Caco-2 (cell line): ENCODE measurements at regions not wholly inside any gene's neighbourhood (a gene's known extent, or its start where the extent isn't known, plus 50 kb on each side); places are given as distances from the start of the nearest gene placed in this dataset.

Experiments used
- BruUV-seq: library from RNA; stranded (reverse); fragments of 400-500 nt; replicated peaks from 2 replicates; lab custom pipeline; 2021; lab: Mats Ljungman, UMichigan
- CTCF ChIA-PET: fragments of 300-600 bp; sonication (Branson Sonifier 250); formaldehyde crosslinking; loops from one replicate; lab custom pipeline; 2022; ENCODE audit warnings: antibody characterized with exemption; lab: Charles Lee
- POLR2A ChIA-PET: fragments of 300-600 bp; sonication (Branson Sonifier 250); formaldehyde crosslinking; loops from one replicate; lab custom pipeline; 2022; ENCODE audit warnings: antibody characterized with exemption; lab: Charles Lee
- DNase-seq, 2 experiments: peaks; one replicate each; pipeline versions ENCODE4 v3.0.0 to v3.0.0-alpha.2; 2020 to 2022
- H3K27me3 ChIP-seq: replicated peaks from 2 replicates; pipeline ENCODE4 v1.6.0; 2011; ENCODE audit warnings: low read length; ENCODE audit not compliant: control insufficient read depth, insufficient read depth
- H3K36me3 ChIP-seq: 2 replicates; pipeline ENCODE4 v1.5.1; 2011; ENCODE audit warnings: low read length; ENCODE audit not compliant: control insufficient read depth, insufficient read depth
- H3K4me1 ChIP-seq: fragments of 250-450 bp; sonication (Bioruptor Pico); 2 replicates; pipeline ENCODE4 v1.5.1; 2020; ENCODE audit warnings: mild to moderate bottlenecking
- H3K4me3 ChIP-seq: 2 replicates; pipeline ENCODE4 v1.5.1; 2011; ENCODE audit warnings: low read depth, mild to moderate bottlenecking, control low read depth, low read length
- H3K9me3 ChIP-seq: fragments of 250-450 bp; sonication (Bioruptor Pico); 2 replicates; pipeline ENCODE4 v1.5.1; 2020; ENCODE audit warnings: mild to moderate bottlenecking, moderate library complexity
- H3K27ac Mint-ChIP-seq: one replicate; pipeline ENCODE4 v1.8.0; 2022; ENCODE audit warnings: mixed read lengths; ENCODE audit not compliant: unreplicated experiment
- H3K27me3 Mint-ChIP-seq: one replicate; pipeline ENCODE4 v1.8.0; 2022; ENCODE audit warnings: mixed read lengths; ENCODE audit not compliant: insufficient read depth, unreplicated experiment
- H3K36me3 Mint-ChIP-seq: one replicate; pipeline ENCODE4 v1.8.0; 2022; ENCODE audit warnings: mild to moderate bottlenecking, mixed read lengths; ENCODE audit not compliant: insufficient read depth, unreplicated experiment
- H3K4me1 Mint-ChIP-seq: one replicate; pipeline ENCODE4 v1.8.0; 2022; ENCODE audit warnings: low read depth, mixed read lengths; ENCODE audit not compliant: unreplicated experiment
- H3K4me3 Mint-ChIP-seq: one replicate; pipeline ENCODE4 v1.8.0; 2022; ENCODE audit warnings: mild to moderate bottlenecking, moderate library complexity, mixed read lengths; ENCODE audit not compliant: unreplicated experiment
- H3K9me3 Mint-ChIP-seq: one replicate; pipeline ENCODE4 v1.8.0; 2022; ENCODE audit warnings: mixed read lengths; ENCODE audit not compliant: unreplicated experiment
- intact Hi-C: fragments of 100-400 bp; cut with micrococcal nuclease; formaldehyde crosslinking; loops from one replicate; pipeline ENCODE4 v1.10.0; 2022; ENCODE audit not compliant: unreplicated experiment
- TF ChIP-seq, protein P1 (sequence below), 2 experiments: fragments of 200-600 bp in 1 of 2; IDR thresholded peaks; 1 replicate in 1 of 2; 2 replicates in 1 of 2; pipeline versions ENCODE4 v1.5.1 to v1.8.0; 2011 to 2022; ENCODE audit warnings: antibody characterized with exemption in 1 of 2, control low read depth in 1 of 2, inconsistent platforms in 1 of 2, low read depth in 1 of 2, low read length in 1 of 2, mild to moderate bottlenecking in 1 of 2, moderate library complexity in 1 of 2; ENCODE audit not compliant: insufficient read depth in 1 of 2, severe bottlenecking in 1 of 2, unreplicated experiment in 1 of 2

DNA sequence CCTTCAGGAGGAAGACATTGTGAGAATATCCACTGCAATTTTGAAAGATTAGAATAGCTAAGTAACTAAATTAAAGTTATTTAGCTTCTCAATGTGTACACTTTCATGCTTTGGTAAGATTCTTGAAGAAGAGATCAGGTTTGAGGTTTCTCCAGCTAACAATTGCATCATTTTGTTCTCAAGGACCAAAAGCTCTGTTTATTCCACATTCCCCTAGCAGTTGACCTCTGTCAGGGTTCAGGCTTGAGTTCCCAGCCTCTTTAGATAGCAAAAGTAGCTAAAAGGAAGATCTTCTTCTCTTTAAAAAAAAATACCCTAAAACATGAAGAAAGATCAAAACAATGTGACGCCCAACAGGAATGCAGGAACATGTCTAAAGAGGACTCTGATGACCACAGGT, 179.4 kb upstream of the IGFBP3 start:
- no peaks in the 10 kb centered on the region for H3K36me3 ChIP-seq
- POLR2A ChIA-PET = no interaction called here
- Mint-ChIP-seq H3K27me3 (no peaks in the 10 kb centered on the region), H3K27ac (no peak overlapping the region), H3K4me1 (no peaks in the 10 kb centered on the region), H3K36me3 (no peaks in the 10 kb centered on the region), H3K4me3 (no peak overlapping the region), H3K9me3 (no peaks in the 10 kb centered on the region)
- H3K27me3 ChIP-seq = no peaks in the 10 kb centered on the region
- no peaks in the 10 kb centered on the region for H3K4me1 ChIP-seq
- no peak for DNase-seq
- no TSS peak for BruUV-seq
- 0 out of 2 replicates have a peak, but pooled peaks cover 2% of the 10 kb centered on the region for H3K9me3 ChIP-seq
- intact Hi-C loops = no loop called here
- H3K4me3 ChIP-seq = no peak overlapping the region
- CTCF ChIA-PET = no interaction called here
- TF ChIP-seq, protein P1, sequence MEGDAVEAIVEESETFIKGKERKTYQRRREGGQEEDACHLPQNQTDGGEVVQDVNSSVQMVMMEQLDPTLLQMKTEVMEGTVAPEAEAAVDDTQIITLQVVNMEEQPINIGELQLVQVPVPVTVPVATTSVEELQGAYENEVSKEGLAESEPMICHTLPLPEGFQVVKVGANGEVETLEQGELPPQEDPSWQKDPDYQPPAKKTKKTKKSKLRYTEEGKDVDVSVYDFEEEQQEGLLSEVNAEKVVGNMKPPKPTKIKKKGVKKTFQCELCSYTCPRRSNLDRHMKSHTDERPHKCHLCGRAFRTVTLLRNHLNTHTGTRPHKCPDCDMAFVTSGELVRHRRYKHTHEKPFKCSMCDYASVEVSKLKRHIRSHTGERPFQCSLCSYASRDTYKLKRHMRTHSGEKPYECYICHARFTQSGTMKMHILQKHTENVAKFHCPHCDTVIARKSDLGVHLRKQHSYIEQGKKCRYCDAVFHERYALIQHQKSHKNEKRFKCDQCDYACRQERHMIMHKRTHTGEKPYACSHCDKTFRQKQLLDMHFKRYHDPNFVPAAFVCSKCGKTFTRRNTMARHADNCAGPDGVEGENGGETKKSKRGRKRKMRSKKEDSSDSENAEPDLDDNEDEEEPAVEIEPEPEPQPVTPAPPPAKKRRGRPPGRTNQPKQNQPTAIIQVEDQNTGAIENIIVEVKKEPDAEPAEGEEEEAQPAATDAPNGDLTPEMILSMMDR (IDR thresholded peaks at IDR 0.05; ENCODE audit: insufficient read depth in 1 of 2, low read depth in 1 of 2, low read length in 1 of 2, severe bottlenecking in 1 of 2, unreplicated experiment in 1 of 2) = no peak

DNA sequence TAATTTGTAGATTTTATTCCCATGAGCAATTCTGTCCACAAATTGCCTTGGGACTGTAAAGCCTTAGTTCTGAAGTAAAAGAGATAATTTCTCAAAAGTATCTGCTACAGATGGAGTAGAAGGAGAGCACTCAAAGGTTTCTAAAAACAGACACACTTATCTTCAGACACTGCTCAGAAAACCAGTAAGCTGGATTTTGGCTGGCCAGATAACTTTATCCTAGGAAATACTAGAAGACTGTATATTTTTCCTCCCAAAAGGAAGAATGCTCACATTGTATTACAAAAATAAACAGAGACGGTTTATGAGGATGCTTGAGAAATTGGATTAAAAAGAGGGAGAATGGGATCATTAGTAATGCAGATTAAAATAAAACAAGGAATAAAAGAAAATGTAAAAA, 178.0 kb upstream of the IGFBP3 start:
- H3K36me3 Mint-ChIP-seq = no peaks in the 10 kb centered on the region
- intact Hi-C loops = no loop called here
- ChIA-PET POLR2A (no interaction called here), CTCF (no interaction called here)
- H3K4me1 Mint-ChIP-seq = no peaks in the 10 kb centered on the region
- no peak overlapping the region for H3K4me3 Mint-ChIP-seq
- no peaks in the 10 kb centered on the region for H3K27me3 Mint-ChIP-seq
- Histone ChIP-seq H3K4me3 (no peak overlapping the region), H3K9me3 (no peaks in the 10 kb centered on the region), H3K36me3 (no peaks in the 10 kb centered on the region), H3K4me1 (no peaks in the 10 kb centered on the region), H3K27me3 (no peaks in the 10 kb centered on the region)
- TF ChIP-seq, protein P1 (IDR thresholded peaks at IDR 0.05; ENCODE audit: insufficient read depth in 1 of 2, low read depth in 1 of 2, low read length in 1 of 2, severe bottlenecking in 1 of 2, unreplicated experiment in 1 of 2) = no peak
- H3K9me3 Mint-ChIP-seq = no peaks in the 10 kb centered on the region
- no peak overlapping the region for H3K27ac Mint-ChIP-seq
- DNase-seq = no peak
- no TSS peak for BruUV-seq

DNA sequence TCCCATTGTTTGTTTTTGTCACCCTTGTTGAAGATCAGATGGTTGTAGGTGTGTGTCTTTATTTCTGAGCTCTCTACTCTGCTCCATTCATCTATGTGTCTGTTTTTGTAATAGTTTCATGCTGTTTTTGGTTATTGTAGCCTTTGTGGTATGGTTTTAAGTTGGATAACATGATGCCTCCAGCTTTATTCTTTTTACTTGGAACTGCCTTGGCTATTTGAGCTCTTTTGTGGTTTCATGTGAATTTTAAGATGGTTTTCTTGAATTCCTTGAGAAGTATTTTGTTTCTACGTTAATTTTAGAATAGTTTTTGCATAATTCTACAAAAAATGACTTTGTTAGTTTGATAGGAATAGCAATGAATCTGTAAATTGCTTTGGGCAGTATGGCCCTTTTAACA, 170.0 kb upstream of the IGFBP3 start:
- CTCF ChIA-PET = no interaction called here
- Mint-ChIP-seq H3K27ac (no peak overlapping the region), H3K4me3 (no peak overlapping the region), H3K36me3 (no peaks in the 10 kb centered on the region), H3K4me1 (no peaks in the 10 kb centered on the region), H3K9me3 (peaks cover 9% of the 10 kb centered on the region), H3K27me3 (peaks cover 2% of the 10 kb centered on the region)
- no TSS peak for BruUV-seq
- Histone ChIP-seq H3K4me1 (no peaks in the 10 kb centered on the region), H3K27me3 (no peaks in the 10 kb centered on the region), H3K9me3 (no peaks in the 10 kb centered on the region; the same call in 1 of the 2 replicates), H3K4me3 (no peak overlapping the region), H3K36me3 (no peaks in the 10 kb centered on the region)
- no peak for DNase-seq
- TF ChIP-seq, protein P1 (IDR thresholded peaks at IDR 0.05; ENCODE audit: insufficient read depth in 1 of 2, low read depth in 1 of 2, low read length in 1 of 2, severe bottlenecking in 1 of 2, unreplicated experiment in 1 of 2) = no peak
- POLR2A ChIA-PET = no interaction called here
- intact Hi-C loops = no loop called here
